ENCODE measurements at regions not wholly inside any gene's neighbourhood (a gene's known extent, or its start where the extent isn't known, plus 50 kb on each side); places are given as distances from the start of the nearest gene placed in this dataset.
A peak's percentile ranks its signal among the peaks of the same experiment; 100 is the strongest.
"Not testable (repeated sequence)": the region's sequence is repeated elsewhere in the genome, so short reads cannot be mapped to it uniquely, and the experiment has no call there.

GRCh38 chr13:50485979-50486935, 357.2 kb downstream of the DLEU7 start:
- no peak for DNase-seq (ENCODE audit: low spot score)

GRCh38 chr13:50493683-50494082, 349.8 kb downstream of the DLEU7 start:
- no peak for DNase-seq (ENCODE audit: low spot score)

DNA sequence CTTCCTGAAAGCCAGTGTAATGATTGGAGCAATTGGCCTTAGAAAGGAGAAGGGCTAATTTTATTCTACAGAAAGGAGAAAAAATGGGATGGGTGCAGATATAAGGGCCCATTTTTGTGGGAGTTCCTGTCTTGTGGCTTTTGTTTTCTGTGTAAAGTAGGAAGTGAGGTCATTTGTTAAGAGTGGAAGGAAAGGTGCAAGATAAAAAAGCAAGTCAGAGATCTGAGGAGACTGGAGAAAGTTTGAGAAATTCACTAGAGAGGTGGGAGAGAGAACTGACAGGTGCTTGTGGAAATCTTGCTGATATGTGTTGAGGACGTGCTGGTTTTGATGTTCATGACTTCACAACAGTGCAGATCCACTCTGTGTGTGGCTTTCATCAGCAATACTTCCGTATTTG, 349.4 kb downstream of the DLEU7 start:
- DNase-seq (ENCODE audit: low spot score), result no peak

DNA sequence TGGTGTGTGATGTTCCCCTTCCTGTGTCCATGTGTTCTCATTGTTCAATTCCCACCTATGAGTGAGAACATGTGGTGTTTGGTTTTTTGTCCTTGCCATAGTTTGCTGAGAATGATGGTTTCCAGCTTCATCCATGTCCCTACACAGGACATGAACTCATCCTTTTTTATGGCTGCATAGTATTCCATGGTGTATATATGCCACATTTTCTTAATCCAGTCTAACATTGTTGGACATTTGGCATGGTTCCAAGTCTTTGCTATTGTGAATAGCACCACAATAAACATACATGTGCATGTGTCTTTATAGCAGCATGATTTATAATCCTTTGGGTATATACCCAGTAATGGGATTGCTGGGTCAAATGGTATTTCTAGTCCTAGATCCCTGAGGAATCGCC, 340.3 kb downstream of the DLEU7 start:
- not testable (repeated sequence) for DNase-seq (ENCODE audit: low spot score)

DNA sequence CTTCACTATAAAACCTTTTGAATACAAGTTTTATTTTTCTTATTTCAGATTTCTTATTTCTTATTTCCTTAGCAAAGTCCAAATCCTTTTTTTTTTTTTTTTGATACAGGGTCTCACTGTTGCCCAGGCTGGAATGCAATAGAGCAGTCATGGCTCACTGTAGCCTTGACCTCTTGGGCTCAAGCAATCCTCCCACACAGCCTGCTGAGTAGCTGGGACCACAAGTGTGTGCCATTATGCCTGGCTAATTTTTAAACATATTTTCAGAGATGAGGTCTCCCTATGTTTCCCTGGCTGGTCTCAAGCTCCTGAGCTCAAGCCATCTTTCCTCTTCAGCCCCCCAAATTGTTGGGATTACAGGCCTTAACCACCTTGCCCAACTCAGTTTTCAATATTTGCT, 334.3 kb downstream of the DLEU7 start:
- no peak for DNase-seq (ENCODE audit: low spot score)

- DNase-seq (ENCODE audit: low spot score), result no peak
These were observed 333.6 kb downstream of the DLEU7 start for GRCh38 chr13:50509771-50510441.

GRCh38 chr13:50510885-50511545, 332.5 kb downstream of the DLEU7 start:
- not testable (repeated sequence) for DNase-seq (ENCODE audit: low spot score)

DNA sequence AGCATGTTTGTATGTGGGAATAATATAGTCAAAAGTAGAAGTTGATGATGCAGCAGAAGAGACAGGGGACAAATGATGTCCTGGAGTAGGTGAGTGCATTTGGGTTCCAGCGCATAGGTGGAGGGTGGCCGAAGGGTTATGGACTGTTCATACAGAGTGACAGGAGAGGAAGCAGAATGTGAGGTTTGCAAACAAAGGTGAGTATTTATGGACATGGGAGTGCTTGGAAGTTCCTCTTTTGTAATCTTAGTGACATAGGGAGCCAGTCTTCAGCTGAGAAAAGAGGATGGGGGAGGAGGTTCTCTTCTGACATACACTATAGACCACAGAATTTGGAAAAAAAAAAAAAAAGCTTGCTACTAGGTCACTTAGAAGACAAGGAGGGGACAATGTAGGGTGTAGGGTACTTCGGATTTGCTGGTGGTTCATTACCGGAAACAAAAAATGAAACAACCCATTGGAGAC, 331.6 kb downstream of the DLEU7 start:
- DNase-seq (ENCODE audit: low spot score), result peak; percentile 31

DNA sequence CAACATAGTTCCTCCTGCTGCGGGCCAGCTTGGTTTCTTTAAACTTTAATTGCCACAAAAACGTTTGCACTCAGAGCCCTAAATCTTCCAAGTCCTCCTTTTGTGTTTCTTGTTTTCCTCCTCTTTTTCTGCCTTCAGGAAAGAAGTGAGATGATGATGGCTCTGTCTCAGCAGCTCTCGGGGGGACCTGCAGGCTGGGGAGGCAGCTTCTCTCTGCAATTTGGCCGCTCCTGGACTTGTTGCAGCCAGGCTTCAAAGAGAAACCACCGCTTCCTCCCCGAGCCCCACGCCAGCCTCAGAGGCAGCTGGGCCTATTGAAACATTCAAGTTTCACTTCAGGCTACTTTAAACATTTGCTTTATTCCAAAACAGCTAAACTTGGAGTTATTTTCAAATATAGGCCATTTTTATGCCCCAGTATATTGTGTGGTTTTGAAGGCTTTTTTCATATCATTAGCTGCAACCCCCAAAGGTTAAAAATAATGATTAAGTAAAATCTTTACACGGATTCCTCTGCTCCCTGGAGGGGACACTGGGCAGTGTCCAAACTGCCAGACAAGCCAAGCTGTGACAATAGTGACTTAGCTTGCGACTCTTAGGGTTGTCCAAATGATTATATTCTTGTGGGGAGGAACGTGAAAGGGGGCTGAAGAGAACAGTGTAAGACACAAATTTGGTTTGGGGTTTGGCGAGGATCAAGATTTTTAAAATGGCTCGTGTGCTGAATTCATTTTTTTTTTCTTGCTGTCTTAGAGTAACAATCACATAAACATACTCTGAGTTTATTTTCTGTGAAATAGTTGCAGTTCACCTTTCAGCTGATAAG, 330.8 kb downstream of the DLEU7 start:
- DNase-seq (ENCODE audit: low spot score), result peak; percentile 75

- peak; percentile 61 for DNase-seq (ENCODE audit: low spot score)
These were observed 330.1 kb downstream of the DLEU7 start for GRCh38 chr13:50513300-50513877.

GRCh38 chr13:50514249-50514648, 329.2 kb downstream of the DLEU7 start:
- DNase-seq (ENCODE audit: low spot score), result no peak

GRCh38 chr13:50518131-50518530, 325.4 kb downstream of the DLEU7 start:
- no peak for DNase-seq (ENCODE audit: low spot score)

DNA sequence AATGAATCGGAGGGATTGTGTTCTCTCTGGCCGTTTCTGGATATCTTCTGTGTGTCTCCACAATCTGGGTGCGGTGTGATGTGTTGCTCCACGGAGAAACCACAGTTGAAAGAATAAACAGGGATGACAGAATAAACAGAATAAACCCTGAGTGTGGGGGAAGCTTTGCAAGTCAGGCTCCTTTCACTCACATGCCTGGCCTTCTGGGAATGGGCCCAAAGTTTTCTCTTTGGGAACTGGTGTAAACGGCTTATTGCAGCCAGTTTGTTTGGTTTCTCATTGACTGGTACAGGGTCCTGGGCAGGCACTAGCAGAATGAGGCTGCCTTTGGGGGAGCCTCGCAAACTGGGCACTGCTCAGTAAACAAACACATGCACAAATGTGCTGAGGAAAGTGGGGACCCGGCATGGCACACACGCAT, 324.7 kb downstream of the DLEU7 start:
- DNase-seq (ENCODE audit: low spot score), result no peak

- DNase-seq (ENCODE audit: low spot score), result no peak
These were observed 323.6 kb downstream of the DLEU7 start for GRCh38 chr13:50519866-50520265.

- DNase-seq (ENCODE audit: low spot score), result no peak
These were observed 322.3 kb downstream of the DLEU7 start for GRCh38 chr13:50521006-50521830.

DNA sequence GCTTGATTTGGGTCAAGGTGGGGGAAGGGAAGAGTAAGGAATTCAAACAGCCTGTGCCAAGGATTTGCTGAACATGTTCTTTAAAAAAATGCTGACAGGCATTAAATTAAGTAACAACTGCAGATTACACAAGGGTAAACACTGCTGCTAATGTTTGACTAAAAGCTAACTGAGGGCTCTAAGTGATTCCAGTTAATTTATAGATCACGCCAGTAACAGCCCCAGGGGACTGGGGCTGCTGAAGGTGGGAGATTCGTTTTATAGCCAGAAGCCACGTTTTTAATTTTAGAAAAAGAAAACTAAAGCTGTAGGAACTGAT, 321.7 kb downstream of the DLEU7 start:
- no peak for DNase-seq (ENCODE audit: low spot score)

DNA sequence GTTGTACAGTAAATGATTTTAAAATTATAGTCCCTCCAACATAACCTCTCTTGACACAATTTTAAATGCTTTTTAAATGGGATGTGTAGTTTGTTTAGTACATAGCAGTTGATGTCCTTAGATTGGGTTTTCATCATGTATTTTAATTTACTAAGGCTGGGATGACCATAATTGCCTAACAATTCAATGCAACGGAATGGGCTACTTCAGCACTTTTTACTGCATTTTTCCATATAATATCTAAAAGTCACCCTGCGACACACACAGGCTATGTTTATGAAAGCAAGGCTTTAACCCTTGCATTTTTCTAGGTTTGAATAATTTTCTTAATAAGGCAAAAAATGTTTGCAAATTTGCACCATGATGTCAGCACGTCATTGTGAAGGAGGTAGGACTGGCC, 321.0 kb downstream of the DLEU7 start:
- DNase-seq (ENCODE audit: low spot score), result no peak

GRCh38 chr13:50523307-50523706, 320.2 kb downstream of the DLEU7 start:
- DNase-seq (ENCODE audit: low spot score), result no peak

DNA sequence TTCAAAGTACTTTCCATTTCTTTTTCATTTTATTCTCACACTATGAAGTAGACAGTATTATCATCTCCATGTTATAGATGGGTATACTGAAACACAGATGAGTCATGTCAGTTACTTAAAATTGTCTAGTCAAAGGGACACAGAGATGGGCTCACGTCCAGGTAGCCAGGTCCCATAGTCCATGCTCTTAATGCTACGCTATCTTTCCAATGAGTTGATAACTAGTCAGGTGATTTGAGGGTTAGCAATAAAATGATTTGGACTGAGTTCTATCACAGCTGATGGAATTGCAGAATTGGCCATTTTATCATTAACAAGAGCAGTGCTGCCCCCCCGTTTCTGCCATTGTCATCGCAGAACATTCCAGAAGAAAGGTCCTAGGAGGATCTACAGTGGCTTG, 318.9 kb downstream of the DLEU7 start:
- DNase-seq (ENCODE audit: low spot score), result no peak

DNA sequence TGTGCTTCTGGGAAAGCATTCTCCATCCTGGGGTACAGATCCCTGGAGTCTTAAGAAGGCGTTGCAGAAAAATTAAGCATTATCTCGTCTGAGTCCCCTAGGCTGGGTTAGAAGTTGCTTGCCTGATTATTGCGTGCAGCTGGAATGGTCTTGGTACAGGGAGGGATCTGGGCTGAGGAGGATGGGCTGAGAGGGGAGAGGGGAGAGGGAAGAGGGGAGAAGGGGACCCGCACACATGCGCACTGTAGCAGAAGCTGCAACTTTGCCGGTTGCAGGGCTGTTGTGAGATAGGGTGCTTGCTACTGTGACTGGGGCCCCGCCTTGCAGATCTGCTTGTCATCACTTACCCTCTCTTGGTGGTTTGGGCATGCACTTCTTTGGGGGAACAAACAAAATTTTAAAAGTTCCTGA, 316.8 kb downstream of the DLEU7 start:
- no peak for DNase-seq (ENCODE audit: low spot score)

- DNase-seq (ENCODE audit: low spot score), result no peak
These were observed 316.3 kb downstream of the DLEU7 start for GRCh38 chr13:50527188-50527587.
